NCI-H524 treated with DMSO at 0.1 percent for 48 hours (cell line): ENCODE measurements at regions not wholly inside any gene's neighbourhood (a gene's known extent, or its start where the extent isn't known, plus 50 kb on each side); places are given as distances from the start of the nearest gene placed in this dataset.

ENCODE experiments used
- DNase-seq: peaks from one replicate; lab custom pipeline; 2025; lab: John Stamatoyannopoulos, UW

DNA sequence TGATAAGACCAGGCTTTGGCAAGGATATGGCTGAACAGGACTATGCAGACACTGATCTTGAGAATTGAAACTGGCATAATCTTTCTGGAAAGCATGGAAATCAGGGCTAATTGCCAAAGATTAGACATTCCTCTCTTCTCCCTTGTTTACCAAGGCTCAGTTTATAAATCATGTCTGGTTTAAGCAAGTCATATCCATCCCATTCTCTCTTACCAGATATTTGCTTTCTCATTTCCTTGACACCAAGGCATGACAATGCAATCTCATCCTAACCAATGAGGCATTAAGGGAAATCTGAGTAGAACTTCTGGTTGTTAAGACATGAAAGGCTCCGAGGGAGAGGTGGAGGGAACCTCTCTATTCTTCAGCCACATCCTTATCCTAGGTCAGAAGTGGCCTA is 110.3 kb upstream of the CEP85L start:
- DNase-seq: no peak

DNA sequence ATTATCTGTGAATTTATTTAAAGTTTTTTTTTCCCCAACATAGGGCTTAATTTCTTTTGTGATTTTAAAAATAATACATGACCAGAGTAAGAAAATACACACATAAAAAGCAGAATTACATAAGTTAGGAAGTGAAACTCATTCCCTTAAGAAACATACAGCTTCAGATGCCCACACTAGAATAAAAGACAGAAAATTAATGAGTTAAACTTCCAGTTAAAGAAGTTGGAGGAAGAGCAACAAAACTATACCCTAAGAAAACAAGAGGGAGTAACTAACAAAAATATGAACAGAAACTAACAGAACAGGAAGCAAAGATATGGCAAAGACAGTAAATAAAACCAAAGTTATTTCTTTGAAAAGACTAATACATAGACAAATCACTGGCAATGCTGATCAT is 107.6 kb upstream of the CEP85L start:
- no peak for DNase-seq

DNA sequence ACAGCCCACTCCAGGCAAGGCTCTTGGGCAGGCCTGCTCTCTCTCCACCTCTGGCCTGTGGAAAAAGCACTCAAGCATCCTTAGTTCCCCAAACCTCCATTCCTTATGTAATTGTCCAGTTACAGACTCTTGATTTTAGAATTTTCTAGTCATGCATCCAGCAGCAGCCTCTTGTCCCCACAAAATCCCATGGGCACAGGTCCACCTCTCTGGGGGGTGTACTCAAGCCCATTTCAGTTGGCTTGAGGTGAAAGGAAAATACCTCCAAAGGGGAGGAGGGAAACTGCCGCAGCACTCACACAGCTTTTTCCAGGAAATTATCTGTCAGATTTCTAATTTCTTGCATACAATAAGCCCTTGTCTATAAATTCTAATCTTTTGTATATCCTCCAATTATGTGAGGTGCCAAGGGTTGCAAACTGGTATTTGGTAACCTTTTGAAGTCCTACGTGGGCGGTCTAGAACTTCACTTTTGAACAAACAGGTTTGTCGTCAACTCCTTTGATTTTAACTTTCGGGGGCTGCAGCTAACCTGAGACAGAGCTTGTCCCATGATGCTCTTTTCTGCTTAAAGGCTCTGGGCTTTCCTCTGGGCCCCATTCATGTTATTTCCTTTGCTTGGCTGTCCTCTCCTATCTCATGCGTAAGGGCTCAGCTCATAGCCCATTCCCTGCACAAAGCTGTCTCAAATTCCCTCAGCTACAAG is 104.7 kb upstream of the CEP85L start:
- no peak for DNase-seq

DNA sequence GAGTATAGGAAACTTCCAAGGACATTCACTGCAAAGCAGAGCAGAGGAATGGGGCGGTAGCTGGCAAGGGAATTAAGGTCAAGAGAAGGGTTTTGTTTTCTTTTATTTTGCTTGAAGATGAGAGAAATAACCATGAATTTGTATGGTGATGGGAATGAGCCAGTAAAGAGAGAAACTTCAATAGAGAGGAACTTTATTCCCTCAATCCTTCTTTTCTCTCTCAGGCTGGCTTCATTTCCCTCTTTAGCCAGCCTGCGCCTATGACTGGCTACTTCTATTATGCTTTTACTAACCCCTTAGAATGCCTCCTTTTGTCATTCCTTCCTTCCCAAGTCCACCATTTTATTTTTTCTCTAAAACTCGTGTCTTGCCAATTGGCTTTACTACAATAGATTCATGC is 101.4 kb upstream of the CEP85L start:
- DNase-seq: no peak

DNA sequence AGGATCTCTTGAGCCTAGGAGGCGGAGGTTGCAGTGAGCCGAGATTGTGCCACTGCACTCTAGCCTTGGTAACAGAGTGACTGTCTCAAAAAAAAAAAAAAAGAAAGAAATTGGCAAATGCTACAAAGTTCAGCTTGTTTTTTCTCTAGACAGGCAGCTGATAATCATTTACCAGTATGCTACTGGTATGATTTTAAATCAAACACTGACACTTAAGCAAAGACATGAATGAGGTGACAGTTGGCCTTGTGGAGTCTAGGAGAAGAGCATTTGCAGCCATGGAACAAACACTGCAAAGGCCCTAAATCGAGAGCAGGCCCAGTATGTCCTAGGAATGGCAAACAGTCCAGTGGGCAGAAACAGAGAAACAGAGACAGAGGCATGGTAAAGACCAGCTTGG is 99.7 kb upstream of the CEP85L start:
- DNase-seq: no peak

DNA sequence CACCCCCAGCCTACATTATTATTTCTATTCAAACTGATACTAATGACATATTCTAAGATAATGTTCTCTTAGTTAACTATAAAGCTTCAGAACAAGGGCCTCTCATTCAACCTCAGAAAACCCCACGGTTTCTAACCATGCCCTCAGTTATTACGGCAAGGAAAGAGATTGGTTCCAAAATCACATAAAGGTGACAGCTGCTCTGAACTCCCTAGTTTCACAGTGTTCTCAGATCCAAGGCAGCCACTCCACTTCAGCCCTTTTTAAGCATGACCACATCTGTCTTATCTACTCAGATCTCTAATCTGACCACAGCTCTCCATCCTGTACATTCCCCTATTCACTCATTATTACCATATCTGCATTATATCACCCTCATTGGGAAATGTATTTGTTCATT is 98.8 kb upstream of the CEP85L start:
- peak; percentile 53 for DNase-seq

DNA sequence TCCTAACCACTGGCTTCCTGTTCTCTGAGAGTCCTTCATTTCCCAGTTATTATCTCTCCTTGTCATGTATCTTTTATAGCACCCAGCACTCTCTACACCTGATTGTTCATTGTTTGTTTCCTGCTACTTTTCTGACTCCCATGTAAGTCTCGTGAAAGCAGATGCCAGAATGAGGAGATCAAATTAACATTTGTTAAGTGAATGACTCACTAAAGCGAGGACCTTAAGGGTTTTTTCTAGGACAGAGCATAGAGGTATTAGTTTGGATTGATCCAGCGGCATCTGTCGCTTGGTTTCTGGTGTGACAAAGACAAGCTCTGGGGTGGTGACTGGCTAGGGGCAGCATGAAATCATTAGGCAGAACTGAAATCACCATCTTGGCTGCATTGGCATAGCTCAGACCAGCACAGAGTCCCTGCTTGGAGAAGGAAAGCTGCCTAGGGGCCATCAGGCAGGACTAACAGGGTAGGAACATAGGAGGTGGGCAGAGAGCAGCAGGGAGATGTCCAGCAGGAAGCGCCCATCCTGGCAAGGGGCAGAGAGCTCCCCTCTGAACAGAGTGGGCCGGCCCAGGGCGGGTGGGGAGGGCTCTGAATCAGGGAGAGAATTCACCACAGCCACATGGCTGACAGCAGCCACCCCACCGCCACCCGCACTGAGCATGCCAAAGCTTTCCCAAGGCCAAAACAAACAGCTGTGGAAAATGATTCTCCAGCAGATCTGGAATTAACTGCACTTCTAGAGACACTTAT is 97.1 kb upstream of the CEP85L start:
- peak; percentile 98 for DNase-seq

DNA sequence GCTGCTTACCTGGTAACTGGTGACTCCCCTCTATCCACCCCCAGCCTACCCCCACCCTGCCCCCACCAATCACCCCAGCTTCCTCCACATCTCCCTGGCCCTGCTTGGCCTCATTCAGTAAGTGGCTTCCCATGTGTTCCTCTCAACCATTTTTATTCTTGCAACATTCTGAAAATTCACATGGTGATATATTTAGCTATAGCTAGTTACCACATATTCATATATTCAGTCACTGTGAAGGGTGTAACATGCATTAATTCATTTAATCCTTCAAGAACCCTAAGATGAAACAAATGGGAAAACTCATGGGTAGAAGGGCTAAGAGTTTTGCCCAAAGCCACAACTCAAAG is 95.4 kb upstream of the CEP85L start:
- no peak for DNase-seq

DNA sequence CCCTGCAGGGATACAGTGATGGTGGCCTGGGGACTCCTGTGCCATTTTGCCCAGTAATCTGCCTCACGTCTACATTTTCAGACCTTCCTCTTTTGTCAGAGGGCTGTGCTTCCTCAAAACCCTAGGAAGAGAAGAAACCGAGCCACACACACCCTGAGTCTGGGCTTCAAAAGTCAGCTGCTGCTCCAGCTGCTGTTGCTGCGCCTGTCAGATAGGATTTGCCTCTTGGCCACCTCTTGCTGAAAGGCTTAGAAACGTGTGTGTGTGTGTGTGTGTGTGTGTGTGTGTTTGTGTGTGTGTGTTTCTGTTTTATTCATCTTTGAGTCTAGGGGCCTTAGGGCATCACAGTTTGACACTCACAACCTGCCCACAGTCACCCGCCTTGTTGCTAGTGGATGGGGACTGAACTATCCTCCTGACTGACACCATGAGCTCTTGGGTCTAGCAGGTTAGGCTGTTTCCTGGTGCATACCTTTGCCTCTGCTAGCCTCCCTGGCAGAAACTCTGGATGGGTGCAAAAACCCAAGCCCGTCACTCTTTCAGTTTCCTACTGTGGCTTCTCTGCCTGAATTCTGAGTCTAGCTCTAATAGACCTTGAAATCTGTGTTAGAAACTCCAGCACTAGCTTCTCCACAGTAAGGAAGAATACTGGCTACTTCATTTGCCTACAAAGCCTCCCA is 94.9 kb upstream of the CEP85L start:
- DNase-seq: no peak

DNA sequence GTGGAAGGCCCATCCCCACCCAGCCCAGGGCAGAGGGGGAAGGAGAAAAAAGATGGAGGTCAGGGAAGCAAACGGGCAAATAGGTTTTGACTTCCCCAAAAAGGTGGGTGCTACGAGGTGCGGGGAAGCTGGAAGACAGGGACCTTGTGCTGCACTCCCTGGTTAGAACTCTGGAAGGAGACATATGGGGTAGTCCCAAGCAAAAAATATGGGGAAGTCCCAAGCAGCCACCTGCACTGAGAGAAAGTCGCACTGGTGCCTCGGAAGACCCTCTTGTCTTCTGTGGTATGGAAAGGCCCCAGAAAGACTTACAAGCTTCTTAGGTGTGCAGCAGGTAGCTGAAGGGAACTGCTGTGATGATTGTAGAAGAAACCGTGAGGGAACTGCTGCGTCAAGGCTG is 93.8 kb upstream of the CEP85L start:
- DNase-seq: no peak

DNA sequence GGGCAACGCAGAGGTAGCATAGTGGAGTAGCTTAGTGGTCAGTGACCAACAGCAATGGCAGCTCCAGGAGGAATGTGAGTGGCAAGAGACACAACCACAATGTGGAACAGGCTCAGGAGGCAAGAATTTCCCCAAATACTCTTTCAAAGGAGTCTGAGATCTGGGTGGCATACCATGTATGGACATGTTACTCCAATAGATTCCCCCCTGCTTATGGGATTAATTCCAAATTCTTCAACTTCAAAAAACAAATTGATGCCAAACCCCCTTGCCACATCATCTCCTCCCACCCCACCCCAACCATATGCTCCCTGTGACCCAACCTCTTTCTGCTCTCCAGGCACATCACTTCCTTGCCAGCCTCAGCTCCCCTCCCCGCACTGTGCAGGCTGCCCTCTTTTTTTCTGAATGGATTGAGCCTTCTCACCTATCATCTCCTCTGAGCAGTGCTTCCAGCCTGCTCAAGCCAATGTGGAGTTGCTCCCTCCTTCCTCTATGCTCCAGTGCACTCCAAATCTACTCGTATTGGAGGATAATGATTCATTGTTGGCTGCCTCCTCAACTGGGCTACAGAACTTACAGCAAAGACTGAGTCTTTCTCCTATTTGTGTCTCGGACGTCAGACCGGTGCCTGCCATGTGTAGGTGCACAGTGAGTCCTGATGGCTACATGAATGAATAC is 93.0 kb upstream of the CEP85L start:
- DNase-seq: no peak

DNA sequence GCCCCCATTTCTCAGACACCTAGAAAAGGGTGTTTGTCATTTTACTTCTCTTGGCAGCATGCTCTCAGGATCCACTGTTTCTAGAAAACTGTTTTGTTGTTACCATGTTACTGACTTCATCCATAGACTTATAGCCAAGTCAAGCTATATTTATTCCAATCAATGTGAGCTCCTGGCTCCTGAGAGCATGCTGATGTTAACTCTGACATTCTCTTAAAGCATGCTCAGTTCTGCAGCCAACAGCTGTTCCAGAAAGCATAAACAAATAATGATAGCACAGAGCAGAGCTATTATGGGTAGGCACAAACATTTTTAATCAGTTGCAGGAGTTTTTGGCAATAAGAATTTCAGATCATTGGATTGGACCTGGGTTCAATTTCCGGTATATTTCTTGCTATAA is 92.4 kb upstream of the CEP85L start:
- DNase-seq: no peak

DNA sequence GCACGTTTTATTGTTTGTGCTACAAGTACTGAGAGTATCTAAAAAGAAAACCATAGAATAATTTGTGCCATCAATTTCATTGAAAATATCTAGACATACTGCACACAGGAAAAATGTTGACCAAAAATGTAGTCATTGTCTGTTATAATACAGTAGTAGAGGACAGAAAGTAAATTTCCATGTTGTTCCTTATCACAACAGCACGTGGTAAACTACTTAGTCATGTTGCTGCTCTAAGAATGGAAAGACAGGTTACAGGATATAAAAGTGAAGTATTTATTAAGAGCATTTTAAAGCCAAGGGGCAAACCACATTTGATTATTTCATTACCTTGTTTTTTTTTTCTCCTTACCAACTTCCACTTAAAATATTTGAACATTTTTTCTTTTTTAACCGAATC is 89.0 kb upstream of the CEP85L start:
- no peak for DNase-seq

DNA sequence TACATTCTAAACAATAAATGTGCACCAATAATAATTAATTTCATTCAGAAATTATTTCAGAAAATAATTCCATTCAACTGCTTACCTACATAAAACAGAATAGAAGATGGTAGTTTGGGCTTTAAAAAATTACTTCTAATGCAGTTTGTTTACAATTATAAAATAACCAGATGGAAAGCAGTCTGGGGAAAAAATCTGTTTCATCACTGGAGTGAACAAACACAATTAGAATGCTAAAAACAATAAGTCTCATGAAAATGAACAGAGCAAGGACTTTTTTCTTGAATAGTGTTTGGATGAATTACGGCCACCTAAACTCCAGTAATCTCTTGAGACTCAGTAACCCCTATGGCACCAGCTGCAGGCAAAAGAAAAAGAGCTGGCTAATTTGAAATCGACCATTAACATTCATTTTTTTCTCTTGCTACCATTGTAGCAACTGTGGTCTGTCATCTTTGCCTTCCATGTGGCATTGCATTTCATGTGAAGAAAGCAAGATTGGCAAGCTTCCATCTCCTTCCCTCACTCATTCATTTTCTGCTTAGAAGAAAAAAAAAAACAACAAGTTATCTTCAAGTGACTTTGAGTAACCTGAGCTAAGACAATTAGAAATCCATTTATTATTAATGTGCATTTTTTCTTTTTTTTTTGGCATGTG is 88.4 kb upstream of the CEP85L start:
- DNase-seq: no peak

DNA sequence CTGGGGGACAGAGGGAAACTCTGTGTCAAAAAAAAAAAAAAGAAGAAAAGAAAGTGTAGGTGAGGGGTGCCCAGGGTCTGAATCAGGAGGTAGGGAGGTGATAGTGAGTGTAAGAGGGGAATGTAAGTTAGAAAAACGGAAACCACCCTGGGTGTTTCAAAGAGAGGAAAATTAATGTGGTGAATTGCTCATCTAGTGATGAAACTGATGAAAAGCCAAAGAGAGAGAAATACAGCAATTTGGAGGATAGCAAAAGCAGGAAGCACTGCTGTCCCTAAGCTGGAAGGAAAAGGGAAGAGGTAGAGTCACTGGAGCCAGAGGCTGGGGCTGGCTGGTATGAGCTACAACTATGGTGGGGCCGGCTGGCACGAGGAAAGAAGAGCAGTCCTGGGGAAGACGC is 85.0 kb upstream of the CEP85L start:
- no peak for DNase-seq

DNA sequence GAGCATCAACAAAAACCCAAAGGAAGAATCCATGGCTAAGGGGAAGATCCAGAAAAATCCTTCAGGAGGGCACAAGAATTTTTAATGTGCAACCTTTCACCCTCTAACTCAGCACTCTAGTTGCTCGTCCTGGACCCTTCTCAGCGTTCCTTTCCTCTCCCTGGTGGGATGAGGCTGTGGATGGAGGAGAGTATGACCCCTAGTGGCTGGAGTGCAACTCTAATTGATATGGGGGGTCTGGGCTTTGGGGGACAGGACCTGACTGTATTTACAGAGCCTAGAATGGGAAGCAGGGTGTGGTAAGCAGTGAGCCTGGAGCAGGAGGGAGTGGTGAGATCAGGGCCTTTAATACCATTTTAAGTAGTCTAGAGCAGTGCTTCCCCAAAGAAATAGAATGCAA is 83.9 kb upstream of the CEP85L start:
- no peak for DNase-seq

DNA sequence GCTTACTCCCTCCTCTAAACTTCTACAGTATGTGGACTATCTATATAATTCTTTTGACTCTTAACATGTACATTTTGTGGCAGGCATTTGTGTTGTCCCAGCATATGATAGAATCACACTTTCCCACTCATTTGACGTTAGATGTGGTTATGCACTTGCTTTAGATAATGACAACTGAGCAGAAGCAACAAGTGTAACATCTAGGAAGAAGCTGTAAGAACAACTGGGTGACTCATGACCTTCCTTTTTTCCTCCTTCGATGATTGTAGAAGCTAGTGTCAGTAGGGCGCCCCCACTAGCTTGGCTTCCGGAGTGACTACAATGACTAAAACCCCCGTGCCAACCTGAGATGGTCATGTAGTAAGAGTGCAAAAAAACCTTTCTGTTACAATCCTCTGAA is 74.6 kb upstream of the CEP85L start:
- DNase-seq: no peak

DNA sequence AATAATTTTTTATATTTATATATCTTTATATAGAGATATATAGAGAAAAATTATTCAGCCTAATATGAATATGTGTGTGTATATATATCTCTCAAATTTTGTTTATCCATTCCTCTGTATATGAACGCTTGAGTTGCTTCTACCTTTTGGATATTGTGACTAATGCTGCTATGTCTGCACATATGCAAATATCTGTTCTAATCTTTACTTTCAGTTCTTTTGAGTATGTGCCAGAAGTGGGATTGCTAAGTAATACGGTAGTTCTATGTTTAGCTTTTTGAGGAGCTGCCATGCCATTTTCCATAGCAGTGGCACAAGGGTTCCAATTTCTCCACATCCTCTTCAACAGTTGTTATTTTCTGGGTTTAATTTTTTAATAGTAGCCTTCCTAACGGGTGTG is 72.8 kb upstream of the CEP85L start:
- no peak for DNase-seq

DNA sequence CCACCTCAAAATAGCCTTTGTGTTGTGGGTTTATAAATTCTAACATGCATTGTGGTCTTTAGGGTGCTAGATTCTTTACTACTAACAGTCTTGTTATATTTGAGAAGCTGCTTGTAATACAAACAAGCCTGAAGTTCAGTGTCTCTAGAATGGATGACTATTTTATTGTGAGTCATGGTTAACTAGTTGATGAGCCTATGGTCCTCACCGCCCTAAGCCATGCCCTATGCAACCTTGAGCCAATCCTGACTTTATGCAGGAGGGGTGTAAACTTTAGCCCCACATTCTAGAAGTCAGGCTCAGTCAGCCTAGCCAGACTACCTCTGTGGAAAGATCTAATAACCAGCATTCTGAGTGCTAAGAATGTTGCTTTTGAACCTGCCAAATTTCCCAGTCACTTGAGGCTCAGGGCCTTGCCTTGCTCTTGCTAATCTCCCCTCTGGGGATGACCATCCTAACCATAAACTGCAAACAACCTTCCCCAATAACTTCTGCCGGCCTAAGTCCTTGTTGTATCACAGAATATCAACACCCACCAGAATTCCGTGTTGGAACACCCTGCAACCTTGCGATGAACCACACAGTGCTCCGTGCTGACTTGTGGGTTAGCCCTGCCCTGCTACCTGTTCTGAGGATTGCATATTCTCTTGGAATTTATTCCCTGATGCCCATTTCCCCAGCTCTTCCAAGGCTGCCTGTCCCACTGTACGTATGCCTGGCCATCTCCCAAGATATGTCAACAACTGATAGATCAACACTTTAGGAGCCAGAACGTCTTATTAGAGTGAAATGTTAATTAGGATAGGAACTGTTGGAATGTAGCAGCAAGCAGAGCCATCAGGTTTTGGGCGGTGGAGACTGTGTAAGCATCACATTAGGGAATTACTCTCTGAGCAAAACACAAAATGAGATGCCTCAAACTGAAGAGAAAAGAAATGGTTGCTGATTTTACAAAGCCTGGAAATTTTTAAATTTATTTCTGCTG is 71.7 kb upstream of the CEP85L start:
- DNase-seq: no peak

DNA sequence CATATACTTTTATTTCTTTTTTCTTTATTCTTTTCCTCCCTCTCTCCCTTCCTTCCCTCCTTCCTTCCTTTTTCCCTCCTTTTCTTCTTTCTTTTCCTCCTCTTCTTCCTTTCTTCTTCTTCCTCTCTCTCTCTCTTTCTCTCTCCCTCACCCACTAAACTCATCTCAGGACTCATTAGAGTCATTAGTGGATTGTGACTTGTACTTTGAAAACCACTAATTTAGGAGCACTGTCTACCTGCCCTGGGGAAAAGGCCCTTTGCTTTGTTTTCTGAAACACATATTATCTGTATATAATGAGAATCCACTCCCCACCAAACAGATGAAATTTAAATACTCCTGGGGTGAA is 68.7 kb upstream of the CEP85L start:
- no peak for DNase-seq
